Neutrophil (primary cell): ENCODE measurements at regions not wholly inside any gene's neighbourhood (a gene's known extent, or its start where the extent isn't known, plus 50 kb on each side); places are given as distances from the start of the nearest gene placed in this dataset.

ENCODE experiments used
- H3K27ac ChIP-seq: fragments of 200-600 bp; sonication (generic); 2 replicates; pipeline ENCODE4 v1.5.1; 2016; ENCODE audit warnings: mild to moderate bottlenecking, moderate library complexity
- H3K27me3 ChIP-seq: fragments of 200-600 bp; sonication (generic); 2 replicates; pipeline ENCODE4 v1.6.0; 2016; ENCODE audit warnings: mild to moderate bottlenecking
- H3K36me3 ChIP-seq: fragments of 200-600 bp; sonication (generic); 2 replicates; pipeline ENCODE4 v1.5.1; 2017
- H3K4me1 ChIP-seq, 2 experiments: fragments of 200-600 bp in 1 of 2; sonication (generic) in 1 of 2; 1 replicate in 1 of 2; 2 replicates in 1 of 2; pipeline versions ENCODE4 v1.5.1 to v1.6.1; 2013 to 2016; ENCODE audit warnings: low read depth in 1 of 2, low read length in 1 of 2, mild to moderate bottlenecking in 1 of 2, moderate library complexity in 1 of 2; ENCODE audit not compliant: control insufficient read depth in 1 of 2, insufficient read depth in 1 of 2
- H3K4me3 ChIP-seq, 2 experiments: fragments of 200-600 bp in 1 of 2; sonication (generic) in 1 of 2; 1 replicate in 1 of 2; 2 replicates in 1 of 2; pipeline ENCODE4 v1.5.1; 2013 to 2016; ENCODE audit warnings: low read depth in 1 of 2, low read length in 1 of 2, mild to moderate bottlenecking in 1 of 2, moderate library complexity in 1 of 2
- H3K9me3 ChIP-seq: fragments of 200-600 bp; sonication (generic); 2 replicates; pipeline ENCODE4 v1.5.1; 2016
- TF ChIP-seq, protein P1 (sequence below): fragments of 200-600 bp; sonication (generic); IDR thresholded peaks from 2 replicates; pipeline ENCODE4 v1.5.1; 2016; ENCODE audit warnings: antibody characterized with exemption

DNA sequence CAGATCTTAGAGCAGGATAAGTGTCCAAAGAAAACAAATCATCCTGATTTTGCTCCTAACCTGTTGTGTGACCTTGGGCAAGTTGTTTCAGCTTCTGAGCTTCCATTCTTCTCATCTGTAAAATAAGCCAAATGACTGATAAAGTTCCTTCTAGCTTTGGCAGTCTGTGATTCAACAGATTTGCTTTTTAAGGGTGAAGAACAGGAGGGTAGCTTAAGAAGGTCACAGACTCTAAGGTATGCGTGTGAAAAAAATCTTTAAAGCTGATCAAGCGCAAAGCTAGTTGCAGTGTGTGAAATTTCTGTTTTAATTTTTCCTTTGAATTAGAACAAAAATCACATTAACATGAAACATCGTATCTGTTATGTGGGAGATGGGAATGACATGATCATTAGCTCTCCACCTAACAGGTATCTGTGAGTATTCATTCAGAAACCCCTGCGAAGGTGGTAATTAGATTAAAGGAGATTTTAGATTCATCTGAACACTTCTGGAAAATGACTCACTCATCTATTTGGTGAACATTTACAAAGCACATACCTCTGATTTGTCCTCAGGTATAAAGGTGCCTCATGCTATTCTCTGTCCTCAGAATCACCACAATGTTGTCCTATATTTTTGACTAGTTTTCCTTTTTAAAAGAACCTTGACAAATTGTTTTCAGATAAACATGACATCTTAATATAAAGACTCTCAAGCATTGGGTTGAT lies 131.9 kb upstream of the CPM start:
- Histone ChIP-seq H3K27me3 (no peaks in the 10 kb centered on the region), H3K4me1 (no peaks in the 10 kb centered on the region), H3K4me3 (no peak overlapping the region), H3K36me3 (no peaks in the 10 kb centered on the region), H3K27ac (no peak overlapping the region), H3K9me3 (no peaks in the 10 kb centered on the region)
- TF ChIP-seq, protein P1, sequence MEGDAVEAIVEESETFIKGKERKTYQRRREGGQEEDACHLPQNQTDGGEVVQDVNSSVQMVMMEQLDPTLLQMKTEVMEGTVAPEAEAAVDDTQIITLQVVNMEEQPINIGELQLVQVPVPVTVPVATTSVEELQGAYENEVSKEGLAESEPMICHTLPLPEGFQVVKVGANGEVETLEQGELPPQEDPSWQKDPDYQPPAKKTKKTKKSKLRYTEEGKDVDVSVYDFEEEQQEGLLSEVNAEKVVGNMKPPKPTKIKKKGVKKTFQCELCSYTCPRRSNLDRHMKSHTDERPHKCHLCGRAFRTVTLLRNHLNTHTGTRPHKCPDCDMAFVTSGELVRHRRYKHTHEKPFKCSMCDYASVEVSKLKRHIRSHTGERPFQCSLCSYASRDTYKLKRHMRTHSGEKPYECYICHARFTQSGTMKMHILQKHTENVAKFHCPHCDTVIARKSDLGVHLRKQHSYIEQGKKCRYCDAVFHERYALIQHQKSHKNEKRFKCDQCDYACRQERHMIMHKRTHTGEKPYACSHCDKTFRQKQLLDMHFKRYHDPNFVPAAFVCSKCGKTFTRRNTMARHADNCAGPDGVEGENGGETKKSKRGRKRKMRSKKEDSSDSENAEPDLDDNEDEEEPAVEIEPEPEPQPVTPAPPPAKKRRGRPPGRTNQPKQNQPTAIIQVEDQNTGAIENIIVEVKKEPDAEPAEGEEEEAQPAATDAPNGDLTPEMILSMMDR = no peak

DNA sequence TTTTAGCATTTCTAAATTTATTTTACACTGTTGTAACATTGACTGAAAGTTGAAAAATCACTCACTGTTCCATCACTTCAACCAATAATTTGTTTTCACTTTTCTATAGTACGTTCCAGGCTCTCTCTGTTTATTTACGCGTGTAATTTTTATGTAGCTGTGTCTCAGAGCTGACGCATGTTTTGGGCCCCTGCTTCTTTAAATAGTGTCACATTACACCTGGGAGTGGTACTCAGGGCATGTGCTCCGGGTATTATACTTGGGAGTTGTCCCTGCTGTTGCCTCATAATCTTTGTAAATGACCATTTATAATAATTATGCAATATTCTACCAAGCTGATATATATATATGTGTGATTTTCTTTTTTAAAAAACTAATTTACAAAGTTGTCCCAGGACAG lies 132.8 kb upstream of the CPM start:
- TF ChIP-seq, protein P1 = no peak
- Histone ChIP-seq H3K27me3 (no peaks in the 10 kb centered on the region), H3K4me1 (no peaks in the 10 kb centered on the region), H3K36me3 (no peaks in the 10 kb centered on the region), H3K9me3 (no peaks in the 10 kb centered on the region), H3K27ac (no peak overlapping the region), H3K4me3 (no peak overlapping the region)

DNA sequence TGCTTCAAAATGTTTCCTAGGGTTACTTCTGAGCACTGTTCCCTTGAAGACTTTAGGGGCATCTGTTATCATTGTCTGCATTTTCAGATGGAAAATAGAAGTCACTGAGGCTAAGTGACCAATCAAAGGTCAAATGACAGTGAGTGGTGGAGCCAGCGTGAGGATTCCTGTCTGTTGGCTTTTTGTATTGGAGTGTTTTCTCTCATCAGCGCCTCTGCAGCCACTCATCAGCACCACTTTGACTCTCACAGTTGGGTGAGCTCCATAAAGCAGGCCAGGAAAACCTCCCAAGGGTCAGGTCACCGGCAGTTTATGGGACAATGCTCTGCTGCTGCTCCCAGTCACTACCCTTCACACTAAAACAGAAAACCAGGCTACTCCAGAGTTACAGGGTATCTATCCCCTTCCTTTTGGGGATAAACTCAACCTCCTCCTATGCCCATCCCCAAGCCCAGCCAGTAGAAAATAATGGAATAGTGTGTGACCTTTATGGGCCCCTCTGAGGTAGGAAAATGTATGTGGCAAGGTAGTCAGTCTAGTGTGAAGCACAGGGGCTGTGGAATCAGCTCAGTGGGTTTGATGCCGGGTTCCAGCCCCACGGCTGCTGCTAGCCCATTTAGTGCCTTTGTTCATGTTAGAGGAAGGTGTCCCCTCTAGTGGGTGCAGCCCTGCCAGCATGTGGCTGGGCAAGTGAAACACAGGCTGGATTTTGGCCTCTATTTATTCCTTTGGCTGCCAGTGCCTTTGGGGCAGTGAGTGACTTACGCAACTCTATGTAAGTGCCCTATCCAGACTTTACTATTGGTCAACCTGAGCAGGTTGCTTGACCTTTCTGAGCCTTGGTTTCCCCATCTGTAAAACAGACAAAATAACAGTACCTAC lies 133.8 kb upstream of the CPM start:
- TF ChIP-seq, protein P1 = no peak
- Histone ChIP-seq H3K27ac (no peak overlapping the region), H3K4me3 (no peak overlapping the region), H3K36me3 (no peaks in the 10 kb centered on the region), H3K27me3 (no peaks in the 10 kb centered on the region), H3K9me3 (no peaks in the 10 kb centered on the region), H3K4me1 (no peaks in the 10 kb centered on the region)

DNA sequence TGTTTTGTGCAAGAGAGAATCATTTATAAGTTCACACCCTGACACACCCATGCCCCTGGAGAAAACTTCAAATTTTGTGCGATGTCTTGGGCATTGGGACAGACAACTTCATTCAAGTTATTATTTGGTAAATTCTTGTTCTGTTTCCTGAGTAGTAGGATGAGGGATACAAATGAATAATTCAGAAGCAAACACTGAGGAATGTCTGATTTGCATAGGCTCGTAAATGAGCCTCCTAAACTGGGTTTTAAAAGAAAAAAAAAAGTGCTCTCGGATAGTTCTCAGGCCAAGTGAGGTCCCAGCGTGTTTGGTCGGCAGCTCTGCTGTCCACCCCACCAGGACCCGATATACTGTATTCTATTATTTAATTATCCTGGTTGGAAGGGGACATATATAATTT lies 134.7 kb upstream of the CPM start:
- Histone ChIP-seq H3K4me3 (no peak overlapping the region), H3K9me3 (no peaks in the 10 kb centered on the region), H3K27me3 (no peaks in the 10 kb centered on the region), H3K27ac (no peak overlapping the region), H3K36me3 (no peaks in the 10 kb centered on the region), H3K4me1 (no peaks in the 10 kb centered on the region)
- TF ChIP-seq, protein P1 = no peak

DNA sequence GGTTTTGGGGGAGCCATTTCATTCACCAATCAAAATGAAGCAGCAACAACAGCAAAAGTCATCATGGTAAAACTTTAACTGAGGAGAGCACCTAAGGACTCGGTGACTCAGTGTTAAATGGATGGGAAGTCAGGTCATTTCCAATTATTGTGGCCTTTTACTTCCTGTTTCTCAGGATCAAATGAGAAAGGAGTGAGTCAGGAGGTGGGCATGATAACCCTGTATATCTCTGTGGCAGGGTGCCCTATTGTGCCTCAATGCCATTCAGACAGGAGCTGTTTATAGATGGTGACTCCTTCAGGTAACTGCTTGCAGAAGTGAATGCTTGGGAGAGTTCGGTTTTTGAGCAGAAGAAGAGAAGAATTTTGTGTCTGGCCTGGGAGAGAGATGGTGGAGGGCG lies 135.5 kb upstream of the CPM start:
- Histone ChIP-seq H3K9me3 (no peaks in the 10 kb centered on the region), H3K4me3 (no peak overlapping the region), H3K36me3 (no peaks in the 10 kb centered on the region), H3K4me1 (no peaks in the 10 kb centered on the region), H3K27ac (no peak overlapping the region), H3K27me3 (no peaks in the 10 kb centered on the region)
- TF ChIP-seq, protein P1 = no peak
